ENCODE measurements at regions not wholly inside any gene's neighbourhood (a gene's known extent, or its start where the extent isn't known, plus 50 kb on each side); places are given as distances from the start of the nearest gene placed in this dataset.

DNA sequence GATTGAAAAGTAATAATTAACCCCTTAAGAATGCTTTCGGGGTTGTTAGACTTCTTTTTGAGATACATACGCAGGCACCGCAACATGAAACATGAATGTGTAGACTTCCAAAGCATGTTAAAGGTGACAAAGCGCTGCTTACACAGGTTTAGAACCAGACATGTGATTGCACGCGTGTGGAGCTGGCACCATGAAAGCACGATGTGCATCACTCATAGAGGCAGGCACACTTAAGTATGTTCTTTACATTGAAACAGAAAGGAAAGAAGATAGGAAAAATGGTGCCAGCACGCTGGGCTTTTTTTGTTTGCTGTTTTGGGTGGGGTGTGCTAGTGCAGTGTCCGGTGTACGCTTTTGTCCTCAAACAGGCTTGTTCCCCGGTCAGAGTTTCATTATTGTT, 83.6 kb upstream of the PPARA start:
- no peak for DNase-seq (ENCODE audit: low spot score)

DNA sequence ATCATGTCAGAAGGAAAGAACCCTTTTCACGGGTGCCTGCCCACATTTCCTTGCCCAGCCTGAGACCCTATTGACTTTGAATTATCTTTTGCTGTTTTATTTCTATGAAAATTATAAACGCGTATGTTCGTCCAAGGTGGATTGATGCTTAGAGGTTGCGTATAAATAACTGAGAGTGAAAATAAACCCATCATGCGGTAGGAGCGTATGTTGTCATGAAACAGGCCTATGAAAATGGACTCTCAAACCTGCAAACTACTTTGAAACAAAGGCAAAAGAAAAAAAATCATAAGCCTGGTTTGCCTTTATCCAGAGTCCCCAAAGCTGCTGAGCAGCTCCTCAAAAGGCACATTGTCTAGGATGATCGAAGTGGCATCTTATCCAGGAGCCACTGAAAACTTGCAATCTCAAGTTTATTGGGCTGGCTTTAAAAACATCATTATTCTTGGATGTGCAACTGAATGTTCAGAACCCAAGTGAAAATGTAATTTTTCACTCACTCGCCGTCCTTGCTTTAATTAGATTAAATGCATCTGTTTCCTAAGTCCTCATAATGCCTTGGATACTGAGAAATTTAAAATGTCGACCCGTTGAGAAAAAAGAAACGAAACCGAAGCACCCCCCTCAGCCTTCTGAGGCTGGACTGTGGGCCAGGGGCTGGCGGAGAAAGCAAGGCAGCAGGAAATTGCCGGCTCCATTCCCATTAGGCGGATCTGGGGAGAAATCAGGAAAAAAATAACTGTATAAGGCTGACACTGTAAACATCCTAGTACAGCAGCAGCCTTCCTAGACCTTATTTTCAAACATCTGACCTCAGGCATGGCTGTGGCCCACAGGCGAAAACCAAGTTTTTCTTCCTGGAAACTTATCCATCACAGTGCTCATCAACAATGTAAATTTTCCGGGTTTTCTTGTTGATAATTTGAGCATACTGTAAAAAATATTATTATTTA, 82.9 kb upstream of the PPARA start:
- peak; percentile 12 for DNase-seq (ENCODE audit: low spot score)

DNA sequence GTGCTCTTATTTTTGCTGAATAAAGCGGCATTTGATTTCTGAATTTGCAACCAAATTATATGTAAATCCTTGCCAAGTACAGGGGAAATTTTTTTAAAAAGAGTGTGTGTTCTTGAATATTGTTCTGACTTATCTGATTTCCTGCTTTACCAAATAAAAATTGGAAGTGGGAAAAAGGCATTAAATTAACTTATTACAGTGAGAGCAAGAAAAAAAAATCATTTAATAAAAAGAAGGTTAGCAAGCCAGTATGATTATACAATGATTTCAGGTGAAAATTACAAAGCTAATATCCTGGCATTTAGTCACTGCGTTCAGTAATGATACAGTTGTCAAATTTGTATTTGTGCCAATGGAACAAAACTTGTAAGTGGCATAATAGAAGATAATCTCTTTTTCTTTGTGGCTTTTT, 82.1 kb upstream of the PPARA start:
- DNase-seq (ENCODE audit: low spot score) = no peak

DNA sequence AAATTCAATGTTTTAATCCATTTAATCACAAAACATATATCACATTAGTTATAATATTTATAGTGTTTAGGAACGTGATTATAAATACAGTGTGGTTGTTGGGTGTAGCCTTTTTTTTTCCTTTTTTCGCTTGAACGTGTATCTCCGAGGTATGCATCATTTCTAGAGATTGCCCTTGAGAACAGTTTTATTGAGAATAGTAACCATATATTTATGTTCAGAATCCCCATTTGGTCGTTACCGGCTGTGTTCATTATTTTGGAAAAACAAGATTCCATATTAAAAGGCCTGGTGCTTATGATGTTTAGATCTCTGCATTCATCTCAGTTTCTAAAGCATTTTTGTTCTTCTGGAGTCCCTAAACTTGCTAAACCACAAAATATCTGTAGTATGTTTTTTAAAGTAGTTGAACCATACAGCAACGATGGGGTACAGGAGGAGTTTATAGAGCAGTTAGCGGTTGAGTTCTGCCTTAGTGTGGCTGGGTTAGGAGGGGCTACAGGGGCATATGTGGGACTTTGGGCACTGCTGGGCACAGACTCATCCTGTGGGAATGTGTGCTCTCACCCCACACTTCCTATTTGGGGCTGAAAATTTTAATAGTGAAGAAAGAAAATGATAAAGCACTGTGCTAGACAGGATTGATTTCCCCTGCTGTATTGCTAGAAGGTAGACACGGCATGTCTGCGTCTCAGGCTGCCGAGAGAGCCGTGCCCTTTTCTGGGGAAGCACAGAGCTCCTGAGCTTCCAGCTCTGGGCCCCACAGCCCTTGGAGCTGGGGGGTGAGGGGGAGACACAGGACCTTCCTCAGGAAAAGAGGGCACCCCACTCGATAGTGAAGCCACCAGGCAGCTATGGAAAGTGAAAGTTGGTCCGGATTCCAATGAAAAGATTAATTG, 81.5 kb upstream of the PPARA start:
- DNase-seq (ENCODE audit: low spot score) = peak; percentile 66

DNA sequence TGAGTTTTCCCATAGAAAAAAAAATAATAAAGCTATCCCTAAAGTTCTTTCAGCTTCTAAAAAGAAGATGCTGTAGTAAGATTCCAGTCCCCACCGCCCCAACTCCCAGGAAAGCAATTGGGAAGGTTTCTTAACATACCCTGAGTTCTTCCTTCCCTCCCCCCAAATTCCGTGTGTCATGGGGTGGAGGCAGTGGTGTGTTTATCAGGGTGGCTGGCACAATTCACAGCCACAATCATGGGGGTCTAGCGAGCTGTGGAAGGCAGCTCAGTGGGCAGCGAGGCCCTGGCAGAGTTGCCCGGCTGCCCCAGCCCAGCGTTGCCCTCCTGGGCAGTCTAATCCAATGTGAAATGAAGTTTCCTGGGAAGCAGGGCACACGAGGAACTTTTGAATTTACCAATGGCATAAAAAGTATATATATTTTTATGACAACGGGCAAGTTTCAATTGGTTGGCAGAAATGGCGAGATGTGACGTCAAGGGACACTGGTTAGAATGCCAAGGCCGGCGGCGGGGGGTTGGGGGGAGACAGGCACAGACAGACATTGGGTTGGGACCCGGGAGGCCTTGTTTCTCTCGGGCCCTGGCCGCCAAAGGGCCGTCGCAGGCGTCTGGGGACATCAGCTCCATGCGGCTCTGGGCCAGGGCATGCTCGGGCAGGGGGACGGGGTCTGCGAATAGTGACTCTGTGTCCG, 80.7 kb upstream of the PPARA start:
- peak; percentile 77 for DNase-seq (ENCODE audit: low spot score)

DNA sequence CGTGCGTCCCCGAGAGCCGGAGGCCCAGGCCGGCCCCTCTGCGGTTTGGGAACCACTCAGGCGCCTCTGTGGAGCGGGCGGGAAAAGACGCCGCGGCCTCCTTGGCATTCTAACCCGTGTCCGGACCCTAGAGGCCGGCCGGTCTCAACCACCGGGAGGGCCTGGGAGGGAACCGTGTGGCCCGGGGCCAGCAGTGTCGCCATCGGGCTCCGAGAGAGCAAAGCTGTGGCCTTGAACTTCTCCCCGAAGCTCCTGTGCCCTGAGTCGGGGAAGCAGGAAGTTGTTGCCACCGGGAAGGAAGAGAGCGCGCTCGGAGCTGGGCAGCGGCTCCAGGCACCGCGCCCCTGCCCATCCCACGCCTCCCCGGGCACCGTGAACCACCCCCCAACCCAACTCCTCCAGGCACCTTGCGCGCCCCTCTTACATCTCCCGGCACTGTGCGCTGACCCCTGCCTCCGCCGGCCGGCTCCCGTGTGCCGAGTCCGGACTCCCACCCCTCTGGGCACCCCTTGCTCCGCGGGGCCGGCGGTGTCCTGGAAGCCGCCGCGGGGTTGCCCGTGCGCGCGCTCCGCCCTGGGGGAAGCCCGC, 80.0 kb upstream of the PPARA start:
- peak; percentile 55 for DNase-seq (ENCODE audit: low spot score)

DNA sequence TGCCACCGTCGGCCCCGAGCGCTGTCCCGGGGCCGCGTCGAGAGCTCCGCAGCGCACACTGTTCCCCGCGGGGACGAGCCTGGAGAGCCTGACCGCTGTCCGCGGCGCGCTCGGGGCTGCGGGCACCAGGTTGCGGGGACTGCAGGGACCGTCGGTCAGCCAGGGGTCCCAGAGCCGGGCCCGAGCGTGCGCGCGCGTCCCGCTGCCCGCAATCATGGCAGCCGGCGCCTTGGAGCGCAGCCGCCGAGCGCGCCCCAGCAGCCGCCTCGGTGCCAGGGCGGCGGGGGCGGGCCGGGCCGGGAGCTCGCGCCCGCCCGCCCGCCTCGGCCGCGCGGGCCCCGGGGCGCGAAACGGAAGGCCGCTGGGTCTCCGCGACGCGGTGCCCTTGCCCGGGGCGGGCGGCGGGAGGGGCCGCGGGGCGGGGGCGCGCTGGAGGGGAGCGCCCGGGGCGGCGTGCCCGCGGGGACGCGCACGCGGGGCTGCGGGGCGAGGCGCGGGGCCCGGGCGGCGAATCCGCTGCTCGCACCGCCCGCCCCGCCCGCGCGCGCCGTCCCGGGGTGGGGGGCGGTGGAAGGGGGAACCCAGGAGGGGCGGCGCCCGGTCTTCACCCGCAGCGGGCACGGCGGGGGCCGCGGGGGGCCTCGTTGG, 79.4 kb upstream of the PPARA start:
- peak; percentile 93 for DNase-seq (ENCODE audit: low spot score)

DNA sequence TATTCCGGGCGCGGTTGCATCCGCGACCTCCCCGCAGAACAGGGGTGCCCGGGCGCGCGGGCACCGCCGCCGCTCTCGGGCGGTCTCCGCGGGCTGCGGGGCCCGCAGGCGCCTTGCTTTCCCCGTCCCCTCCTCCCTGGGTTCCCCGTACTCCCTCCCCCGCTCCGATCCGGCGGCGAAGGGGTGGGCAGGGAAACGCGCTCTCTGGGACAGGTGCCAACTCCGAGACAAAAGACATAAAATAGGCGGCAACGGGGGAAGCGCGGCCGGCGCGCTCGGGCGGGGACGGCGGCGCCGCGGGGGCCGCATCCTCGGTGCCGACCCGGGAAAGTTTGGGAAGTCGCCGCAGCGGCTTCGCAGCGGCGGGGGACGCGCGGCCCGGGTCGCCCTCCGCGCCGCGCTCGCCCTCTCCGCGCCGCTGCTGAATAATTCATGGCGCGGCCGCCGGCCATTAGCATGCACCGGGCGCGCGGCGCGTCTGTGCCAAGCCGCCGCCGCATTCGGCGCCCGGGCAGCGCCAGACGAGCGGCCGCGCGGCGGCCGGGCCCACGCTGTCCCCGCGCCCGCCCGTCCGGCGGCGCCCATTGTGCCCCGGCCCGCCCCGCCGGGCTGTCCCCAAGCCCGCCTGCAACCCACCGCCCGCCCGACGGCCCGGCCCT, 78.7 kb upstream of the PPARA start:
- DNase-seq (ENCODE audit: low spot score) = peak; percentile 91

DNA sequence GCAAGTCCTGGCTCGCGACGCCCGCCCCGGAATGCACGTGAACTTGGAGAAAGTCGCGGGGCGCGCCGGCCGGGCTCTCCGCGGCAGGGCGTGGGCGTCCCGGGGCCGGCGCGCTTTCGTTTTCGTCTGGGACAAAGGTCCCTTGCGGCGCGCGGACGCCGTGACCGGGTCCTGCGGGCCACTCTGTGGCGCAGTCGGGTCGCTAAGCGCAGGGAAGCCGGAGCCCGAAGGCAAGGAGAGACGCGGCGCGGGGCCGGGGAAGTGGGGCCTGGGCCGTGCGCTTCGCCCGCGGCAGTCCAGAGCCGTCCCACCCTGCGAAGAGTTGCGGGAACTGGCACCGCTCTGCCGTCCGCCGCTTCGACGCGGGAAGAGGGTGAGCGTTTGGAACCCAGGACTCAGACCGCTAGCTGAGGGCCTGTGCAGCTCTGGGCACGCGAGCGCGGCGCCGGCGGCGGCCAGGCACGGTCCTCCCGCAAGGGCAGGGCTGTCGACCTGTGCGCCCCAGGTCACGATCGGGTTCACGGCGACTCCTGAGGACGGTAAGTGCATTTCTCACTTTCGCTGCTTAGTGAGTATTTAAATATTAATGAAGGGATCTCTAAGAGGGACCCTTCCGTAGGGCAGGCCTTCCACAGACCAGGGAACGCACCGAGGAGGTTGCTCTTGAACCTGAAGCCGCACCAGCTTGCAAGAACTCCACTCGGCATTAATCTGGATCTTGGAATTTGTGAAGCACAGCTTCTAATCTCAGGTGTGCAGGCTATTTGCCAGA, 78.0 kb upstream of the PPARA start:
- DNase-seq (ENCODE audit: low spot score) = peak; percentile 43

DNA sequence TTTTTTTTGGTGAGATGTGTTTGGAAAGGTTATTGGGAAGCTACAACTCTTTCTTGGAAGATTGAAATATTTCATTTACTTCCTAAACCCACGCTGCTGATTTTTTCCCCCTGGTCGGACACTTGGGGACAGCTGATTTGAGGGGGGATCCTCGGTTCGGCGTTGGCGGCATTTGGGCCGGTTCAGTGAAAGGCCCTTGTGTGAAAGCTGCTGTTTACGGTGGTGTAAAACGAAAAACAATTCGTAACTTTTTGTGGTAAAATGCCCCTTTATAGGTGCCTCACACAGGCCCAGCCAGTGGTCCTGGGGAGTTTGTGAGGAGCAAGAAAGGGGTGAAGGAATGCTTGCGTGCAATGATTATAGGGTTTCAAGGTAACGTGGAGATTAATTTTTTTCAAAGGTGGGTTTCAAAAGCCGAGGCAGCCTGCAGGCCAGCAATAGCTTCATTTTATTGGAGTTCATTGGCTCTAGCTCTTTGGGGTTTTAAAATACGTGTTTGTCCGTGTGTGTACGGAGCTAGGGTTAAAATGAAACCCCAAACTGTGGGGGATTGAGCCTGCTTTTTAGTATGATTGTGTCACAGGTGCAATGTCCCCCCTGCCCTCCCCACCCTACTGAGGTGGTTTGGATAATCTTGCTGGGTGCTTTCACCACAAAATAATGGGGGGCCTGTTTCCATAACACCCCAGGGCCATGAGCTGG, 77.2 kb upstream of the PPARA start:
- DNase-seq (ENCODE audit: low spot score) = no peak

DNA sequence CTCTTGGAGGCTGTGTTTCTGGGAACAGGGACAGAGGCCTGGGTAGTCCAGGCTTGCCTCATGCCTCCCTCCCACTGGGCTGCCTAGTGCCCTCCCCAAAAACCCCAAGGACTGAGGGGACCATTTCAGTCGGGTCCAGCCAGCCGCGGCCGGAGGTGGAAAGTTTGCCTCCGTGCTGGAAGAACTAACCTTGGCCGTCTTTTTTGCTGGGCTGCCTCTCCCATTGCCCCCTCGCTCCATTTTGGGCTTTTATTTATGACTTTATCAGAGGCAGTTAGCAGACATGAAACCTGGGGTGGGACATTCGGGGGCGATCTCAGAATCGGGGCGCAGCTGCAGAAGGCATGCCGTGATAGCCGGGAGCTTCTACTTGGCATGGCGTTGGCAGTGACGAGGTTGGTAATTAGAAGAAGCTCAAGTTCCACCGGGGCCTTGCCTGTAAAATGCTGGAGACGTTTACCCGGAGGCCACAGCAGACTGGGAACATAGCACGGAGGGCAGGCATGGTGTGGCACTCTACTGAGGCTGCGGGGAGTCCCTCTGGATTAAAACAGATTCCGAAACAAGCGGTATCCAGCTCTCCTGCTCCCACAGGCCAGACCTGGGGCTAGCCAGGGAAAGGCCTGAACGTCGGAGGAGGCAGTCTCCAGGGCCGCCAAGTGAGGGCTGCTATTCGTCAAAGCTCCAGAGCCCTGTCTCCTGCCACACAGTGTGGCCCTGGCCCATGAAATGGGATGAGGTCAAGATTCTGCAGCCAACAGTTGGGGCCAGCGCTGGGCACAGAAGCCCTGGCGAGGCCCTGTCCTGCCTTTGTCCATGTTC, 76.4 kb upstream of the PPARA start:
- DNase-seq (ENCODE audit: low spot score) = no peak

DNA sequence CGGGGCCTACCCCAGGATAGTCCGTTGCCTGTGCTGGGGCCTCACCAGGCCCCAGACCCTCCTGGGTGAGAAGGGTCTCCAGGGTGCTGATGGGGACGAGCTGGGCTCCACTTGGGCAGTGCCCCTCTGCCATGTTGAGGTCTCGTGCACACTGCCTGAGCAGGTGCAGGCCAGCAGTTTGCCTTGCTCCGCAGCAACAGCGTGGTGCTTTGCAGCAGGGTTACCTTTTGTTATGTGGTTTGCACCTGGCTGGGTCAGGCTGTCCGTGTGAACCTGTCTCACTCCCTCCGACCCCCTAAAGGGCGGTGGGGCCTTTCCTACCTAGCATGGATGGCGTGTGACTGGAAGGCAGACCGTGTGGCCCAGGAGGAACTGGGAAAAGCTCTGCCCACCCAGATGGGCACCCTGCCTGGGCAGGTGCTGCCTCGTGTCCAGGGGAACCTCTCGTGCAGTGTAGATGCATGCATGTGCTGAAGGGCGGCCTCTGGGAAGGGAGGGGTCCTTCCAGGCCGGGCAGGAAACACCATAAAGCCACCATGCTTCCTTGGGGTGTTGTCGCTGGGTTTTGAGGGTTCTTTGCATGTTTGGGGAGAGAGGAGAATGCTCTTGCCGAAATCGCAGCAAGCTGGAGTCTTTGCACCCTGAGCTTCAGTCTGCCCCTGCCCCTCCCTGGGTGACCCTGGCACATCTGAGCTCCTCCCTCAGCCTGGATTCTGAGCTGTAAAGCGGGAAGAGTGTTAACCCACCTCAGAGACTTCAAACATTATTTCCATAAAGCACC, 75.4 kb upstream of the PPARA start:
- no peak for DNase-seq (ENCODE audit: low spot score)

DNA sequence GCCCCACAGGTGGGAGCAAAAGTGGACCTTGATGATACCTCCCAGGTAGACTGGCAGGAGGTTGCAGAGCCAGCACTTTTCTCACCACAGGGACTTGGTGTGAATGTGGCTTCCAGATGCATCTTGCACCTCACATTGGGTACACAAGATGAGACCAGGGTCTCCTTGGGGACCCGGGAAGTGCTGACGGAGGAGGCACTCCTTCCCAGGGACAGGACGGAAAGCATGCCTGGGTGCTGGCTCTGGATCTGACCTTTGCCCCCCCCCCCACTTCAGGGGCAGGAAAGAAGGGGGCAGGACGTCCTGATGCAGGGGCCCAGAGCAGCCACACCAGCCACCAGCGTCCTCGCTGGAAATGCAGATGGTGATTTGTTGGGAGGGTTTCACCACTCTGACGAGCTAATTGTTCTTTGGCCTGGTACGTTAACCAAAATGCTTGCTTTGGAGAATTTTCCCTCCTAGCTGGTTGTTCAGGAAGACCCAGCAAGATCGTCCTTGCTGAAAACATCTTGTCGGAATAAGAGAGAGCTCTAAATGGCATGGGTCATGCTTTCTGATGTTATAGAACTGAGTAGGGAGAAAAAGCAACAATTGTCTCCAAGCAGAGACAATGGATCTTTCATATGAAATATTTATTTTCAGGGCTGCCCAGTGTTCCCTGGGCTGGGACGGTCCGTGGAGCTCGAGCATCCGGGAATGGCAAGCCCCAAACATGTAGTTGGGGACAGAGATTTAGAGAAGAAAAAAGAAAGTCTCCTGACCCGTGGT, 74.4 kb upstream of the PPARA start:
- no peak for DNase-seq (ENCODE audit: low spot score)

DNA sequence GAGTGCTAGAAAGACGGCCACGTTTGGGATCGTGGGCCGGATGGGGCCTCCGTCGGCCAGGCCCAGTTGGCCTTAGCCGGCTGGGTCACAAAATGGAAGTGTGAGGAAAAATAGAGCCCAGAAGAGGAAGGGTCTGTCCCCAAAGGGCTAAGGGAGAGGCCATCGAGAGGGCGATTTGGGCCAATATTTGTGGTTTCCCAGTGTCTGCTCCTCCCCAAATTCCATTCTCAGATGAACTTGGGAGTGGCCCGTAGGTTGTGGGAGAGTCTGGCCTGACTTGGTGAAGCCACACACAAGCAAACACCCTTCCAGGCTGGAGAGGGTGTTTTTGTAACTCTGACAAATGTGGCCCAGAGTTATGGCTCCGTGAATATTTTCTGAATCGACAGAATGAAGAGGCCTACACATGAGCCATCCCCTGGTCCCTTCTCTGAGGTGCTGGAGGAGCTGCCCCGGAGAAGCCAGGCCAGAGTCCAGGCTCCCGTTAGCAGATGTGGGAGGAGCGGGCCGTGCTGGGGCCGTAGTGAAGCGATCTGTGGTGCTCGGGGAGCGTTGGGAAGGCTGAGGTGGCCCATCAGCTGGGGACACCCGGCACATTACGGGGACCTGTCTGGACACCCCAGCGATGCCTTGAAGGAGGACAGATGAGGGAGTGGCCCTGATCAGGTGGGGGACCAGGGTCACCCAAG, 73.5 kb upstream of the PPARA start:
- peak; percentile 71 for DNase-seq (ENCODE audit: low spot score)

DNA sequence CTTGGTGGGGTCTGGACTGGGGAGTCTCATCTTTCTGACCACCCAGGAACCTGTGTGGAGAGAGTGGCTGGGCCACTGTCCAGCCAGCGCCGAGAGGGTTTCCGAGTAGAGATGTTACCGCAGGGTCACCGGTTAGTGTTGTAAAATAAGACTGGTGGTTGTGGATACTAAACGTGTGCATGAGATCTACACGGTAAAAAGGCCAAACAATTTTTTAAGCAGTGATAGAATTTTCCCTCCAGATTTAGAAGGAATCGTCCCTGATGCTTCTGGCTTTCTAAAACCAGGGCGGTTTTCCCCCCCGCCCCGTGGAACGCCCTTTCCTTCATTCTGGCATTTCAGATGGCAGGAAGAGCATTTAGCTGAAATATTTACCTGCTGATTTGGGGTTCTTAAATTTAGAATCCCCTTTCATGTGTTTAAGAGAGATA, 72.6 kb upstream of the PPARA start:
- DNase-seq (ENCODE audit: low spot score) = no peak
